DOHH2 (cell line): ENCODE measurements at regions not wholly inside any gene's neighbourhood (a gene's known extent, or its start where the extent isn't known, plus 50 kb on each side); places are given as distances from the start of the nearest gene placed in this dataset.

Experiments used
- EZH2phosphoT487 ChIP-seq: fragments of 200-600 bp; sonication (generic); IDR thresholded peaks from 2 replicates; pipeline ENCODE4 v1.6.1; 2017; ENCODE audit warnings: borderline replicate concordance, mild to moderate bottlenecking, antibody characterized with exemption, low read length, moderate library complexity, mixed read lengths
- TF ChIP-seq, protein P1 (sequence below): fragments of 200-600 bp; sonication (generic); IDR thresholded peaks from one replicate; pipeline ENCODE4 v1.5.1; 2014; ENCODE audit warnings: antibody characterized with exemption, mild to moderate bottlenecking, low read depth, low read length; ENCODE audit not compliant: poor library complexity, severe bottlenecking

GRCh38 chr5:174617910-174618309 lies 106.5 kb upstream of the MSX2 start:
- TF ChIP-seq, protein P1, sequence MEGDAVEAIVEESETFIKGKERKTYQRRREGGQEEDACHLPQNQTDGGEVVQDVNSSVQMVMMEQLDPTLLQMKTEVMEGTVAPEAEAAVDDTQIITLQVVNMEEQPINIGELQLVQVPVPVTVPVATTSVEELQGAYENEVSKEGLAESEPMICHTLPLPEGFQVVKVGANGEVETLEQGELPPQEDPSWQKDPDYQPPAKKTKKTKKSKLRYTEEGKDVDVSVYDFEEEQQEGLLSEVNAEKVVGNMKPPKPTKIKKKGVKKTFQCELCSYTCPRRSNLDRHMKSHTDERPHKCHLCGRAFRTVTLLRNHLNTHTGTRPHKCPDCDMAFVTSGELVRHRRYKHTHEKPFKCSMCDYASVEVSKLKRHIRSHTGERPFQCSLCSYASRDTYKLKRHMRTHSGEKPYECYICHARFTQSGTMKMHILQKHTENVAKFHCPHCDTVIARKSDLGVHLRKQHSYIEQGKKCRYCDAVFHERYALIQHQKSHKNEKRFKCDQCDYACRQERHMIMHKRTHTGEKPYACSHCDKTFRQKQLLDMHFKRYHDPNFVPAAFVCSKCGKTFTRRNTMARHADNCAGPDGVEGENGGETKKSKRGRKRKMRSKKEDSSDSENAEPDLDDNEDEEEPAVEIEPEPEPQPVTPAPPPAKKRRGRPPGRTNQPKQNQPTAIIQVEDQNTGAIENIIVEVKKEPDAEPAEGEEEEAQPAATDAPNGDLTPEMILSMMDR = no peak
- no peak for TF ChIP-seq EZH2phosphoT487
